Dermis blood vessel endothelial cell (primary cell): ENCODE measurements at regions not wholly inside any gene's neighbourhood (a gene's known extent, or its start where the extent isn't known, plus 50 kb on each side); places are given as distances from the start of the nearest gene placed in this dataset.

ENCODE experiments used
- DNase-seq: peaks from one replicate; pipeline ENCODE4 v3.0.0; 2010

DNA sequence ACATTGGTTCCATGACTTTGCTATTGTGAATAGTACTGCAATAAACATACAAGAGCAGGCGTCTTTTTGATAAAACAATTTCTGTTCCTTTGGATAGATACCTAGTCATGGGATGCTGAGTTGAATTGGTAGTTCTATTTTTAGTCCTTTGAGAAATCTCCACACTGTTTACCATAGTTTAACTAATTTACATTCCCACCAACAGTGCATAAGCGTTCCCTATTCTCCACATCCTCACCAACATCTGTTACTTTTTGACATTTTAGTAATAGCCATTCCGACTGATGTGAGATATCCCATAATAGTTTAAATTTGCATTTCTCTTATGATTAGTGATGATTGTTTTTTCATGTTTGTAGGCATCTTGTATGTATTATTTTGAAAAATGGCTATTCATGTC, 707.0 kb downstream of the SORCS1 start:
- no peak for DNase-seq

DNA sequence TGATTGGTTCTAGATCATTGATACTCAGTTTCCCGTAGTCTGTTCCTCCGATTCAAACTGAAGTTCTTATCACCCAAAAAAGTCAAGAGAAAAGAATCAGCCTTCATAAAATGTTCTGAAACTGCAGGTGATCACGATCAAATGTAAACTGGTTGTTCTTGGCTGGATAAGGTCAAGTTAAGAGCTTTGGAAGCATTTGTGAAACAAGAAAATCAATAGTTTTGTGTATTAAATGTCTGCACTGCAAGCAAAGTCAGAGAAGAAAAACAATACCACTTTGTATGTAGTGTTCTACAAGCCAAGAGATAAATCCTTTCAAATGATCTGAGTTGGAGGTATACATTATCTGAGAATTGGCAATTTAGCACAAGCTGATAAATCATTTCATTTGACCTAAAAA, 710.3 kb downstream of the SORCS1 start:
- DNase-seq = no peak

DNA sequence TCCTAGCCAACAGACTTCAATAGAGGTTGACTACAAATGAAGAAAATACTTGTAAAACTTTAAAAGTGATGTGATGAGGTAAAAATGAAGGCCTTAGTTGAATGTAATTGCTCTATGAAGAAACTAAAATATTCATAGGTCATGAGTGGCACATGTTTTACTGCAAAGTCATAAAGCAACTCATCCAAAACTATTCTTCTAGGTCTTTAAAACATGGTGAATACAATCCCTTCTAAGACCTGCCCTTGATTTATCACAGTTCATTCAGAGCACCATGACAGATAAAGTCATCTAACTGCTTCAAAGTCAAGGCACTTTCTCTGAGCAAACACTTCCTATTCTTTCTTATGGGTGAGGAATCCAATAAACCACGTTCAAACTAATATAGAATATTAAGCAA, 713.5 kb downstream of the SORCS1 start:
- DNase-seq = no peak

DNA sequence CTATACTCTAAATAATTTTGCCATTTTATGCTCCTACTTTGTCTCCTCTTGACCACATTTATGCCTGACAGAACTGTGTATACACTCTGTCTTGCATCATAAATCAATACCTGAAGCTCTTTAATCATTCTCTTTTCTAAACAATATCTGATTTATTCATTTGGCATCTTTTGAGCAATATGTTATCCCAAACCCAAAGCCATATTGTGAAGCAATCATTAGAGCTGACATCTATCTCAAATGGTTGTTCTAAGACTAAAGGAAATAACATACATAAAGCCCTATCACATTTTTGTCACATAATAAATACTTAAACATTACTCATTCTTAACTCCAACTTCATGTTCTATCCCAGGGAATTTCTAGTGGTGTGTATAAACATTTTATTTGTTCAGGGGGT, 717.6 kb downstream of the SORCS1 start:
- DNase-seq = no peak

DNA sequence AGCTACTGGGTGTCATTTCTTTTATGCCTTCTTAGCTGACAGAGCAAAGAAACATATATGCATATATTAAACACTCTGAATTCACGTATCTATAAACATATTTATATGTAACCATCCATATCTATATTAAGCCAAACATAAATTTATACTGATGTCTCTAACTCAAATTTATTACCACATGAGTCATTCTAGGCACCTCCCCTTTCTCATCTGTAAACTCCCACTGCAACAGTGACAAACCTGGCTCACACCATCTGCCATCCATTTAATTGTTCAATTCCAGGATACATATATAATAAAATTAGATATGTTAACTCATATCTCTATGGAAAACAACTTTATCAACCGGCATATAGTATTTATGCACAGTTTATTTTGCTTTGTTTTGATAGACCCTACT, 722.3 kb downstream of the SORCS1 start:
- DNase-seq = no peak

DNA sequence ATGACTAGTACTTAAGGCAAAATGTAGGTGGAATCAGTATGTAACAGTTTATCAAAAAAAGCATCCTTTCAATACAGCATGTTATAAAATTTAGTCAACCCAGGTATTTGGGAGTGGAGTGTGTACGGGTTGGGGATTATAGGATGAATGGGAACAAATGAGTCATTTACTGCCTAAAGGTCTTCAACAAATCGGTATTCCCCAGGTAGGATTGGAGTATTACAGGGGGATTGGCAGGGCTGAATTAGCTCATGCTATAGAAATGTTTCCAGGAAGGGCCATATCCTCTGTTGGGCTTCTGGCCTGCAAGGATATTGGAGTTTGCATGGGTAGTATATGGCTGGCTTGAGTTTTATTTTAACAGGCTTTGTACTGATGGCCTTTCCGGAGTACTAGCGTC, 723.7 kb downstream of the SORCS1 start:
- no peak for DNase-seq

DNA sequence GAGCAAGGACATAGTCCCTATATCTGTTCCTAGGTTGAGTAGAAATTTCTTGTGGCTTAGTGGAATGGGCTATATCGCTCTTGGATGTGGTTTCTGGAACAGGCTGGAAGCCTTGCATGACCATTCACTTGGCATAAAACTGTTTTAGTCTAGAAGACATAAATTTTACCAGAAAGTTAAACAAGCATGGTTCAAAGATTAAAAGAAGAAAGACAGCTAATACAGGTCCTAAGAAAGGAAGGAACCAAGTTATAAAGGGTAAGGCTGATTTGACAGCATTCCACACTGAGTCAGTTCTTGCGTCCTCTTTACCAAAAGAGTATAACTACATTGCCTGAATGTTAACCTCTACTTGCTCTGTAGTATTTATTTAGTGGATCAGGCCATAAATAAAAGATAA, 724.2 kb downstream of the SORCS1 start:
- DNase-seq = no peak

DNA sequence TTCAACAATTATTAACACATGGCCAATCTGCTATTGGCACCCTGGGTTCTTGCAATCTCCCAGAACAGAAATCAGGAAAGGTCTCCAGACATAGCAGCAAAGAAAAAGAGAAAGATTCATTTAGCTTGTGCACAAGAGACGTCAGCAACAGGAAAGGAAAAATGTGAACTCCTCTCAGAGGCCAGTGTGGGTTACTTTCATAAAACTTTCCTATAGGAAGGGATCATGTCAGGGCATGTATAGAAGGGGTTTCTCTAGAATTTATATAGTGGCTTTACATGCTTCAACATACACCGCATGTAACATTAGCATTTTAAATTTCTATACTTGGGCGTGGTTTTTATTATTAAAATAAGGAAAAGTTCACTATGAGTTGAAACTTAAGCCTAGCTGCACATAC, 725.1 kb downstream of the SORCS1 start:
- no peak for DNase-seq

DNA sequence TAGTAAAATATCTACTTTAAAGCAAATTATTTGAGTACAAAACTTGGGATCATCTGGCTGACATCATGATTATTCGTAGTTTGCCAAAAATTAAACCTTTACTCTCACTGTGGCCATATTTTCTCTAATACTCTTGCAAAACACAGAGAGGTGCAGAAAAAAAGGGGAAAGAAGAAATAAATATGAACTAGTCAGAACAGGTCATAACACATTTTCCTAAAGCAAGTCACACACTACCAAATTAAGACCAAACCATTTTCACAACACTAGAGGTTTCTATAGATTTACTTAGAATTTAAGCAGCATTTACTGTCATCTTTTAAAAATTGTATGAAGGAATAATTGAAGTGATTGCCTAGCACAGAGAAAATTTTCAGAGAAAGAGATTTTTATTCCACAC, 726.1 kb downstream of the SORCS1 start:
- DNase-seq = no peak

DNA sequence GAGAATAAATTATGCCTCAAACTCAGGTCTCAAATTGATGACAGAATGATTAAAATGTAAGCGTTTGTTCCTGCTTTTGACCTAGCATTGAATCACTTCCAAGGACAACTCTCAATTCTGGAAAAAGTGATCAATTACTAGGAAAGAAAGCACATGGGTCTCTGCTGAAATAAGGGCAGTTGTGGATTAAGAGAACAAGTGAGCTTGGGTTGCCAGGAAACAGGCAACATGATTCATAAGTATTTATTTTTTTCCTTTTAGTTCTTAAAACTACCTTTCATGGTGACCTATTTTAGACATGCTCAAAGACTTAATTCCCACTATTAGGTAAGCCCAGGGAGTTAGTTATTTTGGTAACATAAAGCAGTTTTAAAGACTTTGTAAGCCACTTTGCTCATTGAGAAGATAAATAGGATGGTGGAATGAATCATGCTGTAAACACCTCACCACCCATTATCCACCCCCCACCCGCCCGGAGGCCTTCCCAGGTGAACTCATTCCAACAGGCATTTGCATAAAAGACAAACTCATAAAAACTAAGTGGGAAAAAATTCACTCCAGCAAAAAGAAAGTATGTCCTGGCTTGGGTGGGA, 728.3 kb downstream of the SORCS1 start:
- DNase-seq = no peak

DNA sequence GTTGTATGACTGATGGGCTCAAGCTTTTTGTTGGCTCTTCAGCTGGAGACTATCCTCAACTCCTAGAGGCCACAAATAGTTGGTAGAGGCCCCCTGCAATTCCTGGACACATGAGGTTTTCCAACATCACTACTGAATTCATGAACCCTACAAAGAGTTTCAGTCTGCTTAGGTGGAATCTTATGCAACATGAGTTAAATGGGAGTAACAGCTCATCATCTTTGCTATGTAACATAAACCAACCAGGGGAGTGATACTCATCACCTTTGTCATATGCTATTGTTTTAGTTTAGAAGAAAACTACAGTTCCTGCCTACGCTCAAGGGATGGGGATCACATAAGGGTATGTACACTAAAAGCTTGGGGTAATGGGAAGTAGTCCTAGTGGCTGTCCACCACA, 729.4 kb downstream of the SORCS1 start:
- DNase-seq = no peak

DNA sequence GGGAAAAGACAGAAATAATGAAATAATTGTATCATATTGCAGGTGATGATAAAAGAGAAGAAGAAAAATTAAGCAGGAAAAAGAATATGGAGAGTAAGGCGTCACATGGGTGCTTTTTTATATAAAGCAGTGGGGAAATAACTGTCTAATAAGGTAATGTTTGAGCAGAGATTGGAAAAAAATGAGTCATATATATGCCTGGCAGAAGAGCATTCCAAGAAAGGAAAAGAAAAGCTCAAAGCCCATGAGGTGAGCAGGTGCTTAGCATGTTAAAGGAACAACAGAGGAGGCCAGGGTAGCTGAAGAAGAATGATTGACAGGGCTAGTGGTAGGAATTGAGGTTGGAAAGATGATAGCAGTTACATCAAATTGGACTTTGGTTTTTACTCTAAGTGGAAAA, 739.5 kb downstream of the SORCS1 start:
- no peak for DNase-seq

DNA sequence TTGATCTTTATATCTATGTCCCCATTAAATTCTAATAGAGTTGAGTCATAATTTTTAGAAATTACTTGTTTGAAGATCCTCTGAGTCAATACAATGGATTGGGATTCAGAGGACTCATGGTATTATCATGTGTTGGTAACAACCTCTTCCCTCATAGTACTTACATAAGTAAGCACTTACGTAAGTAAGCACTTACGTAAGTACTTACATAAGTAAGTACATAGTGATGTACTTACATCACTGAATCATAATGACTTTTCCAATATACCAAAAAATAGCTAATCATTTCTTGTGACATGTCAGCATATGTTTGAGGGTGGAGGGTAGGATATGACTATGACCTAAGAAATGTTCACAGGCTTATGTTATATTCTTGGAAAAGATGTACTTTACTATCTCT, 740.5 kb downstream of the SORCS1 start:
- no peak for DNase-seq

DNA sequence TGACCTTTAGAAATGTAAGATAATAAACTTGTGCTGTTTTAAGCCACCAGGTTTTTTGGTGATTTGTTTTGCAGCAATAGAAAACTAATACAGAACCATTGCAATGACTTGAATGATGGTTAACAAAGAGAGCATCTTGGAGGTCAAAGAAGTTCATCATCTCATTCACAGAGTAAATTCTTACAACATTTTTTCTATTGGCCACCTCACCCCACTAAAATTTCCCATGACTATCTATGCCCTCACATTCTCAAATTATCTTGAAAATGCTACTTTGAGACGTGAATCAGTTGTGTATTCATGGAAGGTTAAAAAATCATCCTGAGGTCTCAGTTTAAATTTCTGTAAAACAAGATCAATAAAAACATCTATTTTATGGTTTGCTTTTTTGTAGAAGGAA, 754.2 kb downstream of the SORCS1 start:
- no peak for DNase-seq

DNA sequence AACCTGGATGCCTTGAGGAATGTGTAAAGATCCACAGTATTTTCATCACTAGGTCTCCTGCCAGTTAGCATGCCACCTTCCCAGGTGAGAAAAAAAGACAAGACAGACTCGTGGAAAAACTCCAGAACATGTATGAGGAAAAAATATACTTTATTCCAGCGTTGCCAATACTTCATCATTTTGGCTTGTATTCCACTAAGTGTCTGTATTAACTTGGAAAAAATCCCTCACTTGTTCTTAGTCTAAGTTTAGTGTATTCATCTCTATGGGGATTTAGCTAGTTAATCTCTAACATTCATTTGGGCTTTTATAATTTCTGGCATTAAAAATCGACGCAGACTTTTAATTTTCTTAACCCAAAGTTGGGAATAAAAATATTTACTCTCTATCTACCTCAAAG, 759.4 kb downstream of the SORCS1 start:
- DNase-seq = no peak

DNA sequence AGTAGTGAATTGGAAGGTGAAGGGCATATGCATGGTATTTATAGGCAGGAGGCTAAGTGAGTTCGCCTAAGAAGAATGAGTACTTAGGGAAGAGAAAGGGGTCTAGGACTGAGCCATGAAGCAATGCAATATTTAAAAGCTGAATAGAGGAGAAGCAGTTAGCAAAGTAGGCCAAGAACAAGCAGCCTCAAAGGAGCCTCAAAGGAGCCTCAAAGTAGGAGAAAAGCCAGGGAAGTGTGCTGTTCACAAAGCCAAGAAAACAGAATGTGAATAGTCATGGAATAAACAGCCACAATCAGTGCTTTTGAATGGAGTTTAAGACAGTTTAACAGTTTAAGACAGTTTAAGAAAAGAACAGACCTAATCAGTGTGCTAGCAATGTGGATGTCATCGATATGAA, 762.0 kb downstream of the SORCS1 start:
- DNase-seq = no peak

DNA sequence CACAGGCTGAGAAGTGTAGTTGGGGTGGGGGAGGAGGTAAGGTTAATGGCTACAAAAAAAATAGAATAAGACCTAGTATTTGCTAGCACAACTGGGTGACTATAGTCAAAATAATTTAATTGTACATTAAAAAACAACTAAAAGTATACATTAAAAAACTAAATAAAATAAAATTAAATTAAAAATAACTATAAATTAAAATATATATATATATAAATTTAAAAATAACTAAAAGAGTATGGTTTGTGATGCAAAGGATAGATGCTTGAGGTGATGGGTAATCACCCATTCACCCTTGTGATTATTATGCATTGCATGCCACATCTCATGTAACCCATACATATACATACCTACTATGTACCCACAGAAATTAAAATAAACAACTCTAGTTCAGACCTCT, 762.5 kb downstream of the SORCS1 start:
- DNase-seq = no peak

DNA sequence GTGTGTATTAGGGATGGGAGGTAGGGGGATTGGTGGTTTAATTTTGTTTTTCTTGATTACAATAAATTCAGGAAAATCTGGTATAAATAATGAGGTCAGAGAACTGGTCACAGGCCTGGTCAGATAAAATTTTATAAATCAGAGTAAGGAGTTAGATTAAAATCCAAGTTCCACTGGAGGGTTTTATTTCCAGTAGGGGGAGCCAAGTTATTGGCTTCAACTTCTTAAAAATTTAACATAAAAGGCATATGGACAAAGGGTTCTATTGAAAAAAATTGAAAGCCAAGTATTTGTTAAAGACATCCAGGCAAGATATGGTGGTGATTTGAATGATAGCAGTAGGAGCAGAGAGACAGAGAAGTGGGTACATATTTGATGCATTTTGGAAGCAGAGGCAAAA, 763.3 kb downstream of the SORCS1 start:
- DNase-seq = no peak

DNA sequence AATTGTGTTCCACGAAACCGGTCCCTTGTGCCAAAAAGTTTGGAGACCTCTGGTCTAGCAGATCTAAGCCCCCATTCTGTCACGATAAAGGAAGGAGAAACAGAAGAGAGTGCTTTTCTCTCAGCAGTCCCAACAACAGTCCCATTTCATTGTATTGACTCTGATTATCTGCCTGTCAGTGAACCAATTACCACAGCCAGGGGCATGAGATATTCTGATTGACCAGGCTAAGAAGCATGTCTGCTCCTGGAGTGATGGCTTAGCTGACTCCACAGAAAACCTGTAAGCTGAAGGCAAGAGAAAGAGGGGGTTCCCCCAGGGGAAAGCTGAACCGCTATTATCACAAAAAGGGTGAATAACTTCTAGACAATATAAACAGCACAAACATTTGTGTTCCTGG, 765.4 kb downstream of the SORCS1 start:
- DNase-seq = no peak

DNA sequence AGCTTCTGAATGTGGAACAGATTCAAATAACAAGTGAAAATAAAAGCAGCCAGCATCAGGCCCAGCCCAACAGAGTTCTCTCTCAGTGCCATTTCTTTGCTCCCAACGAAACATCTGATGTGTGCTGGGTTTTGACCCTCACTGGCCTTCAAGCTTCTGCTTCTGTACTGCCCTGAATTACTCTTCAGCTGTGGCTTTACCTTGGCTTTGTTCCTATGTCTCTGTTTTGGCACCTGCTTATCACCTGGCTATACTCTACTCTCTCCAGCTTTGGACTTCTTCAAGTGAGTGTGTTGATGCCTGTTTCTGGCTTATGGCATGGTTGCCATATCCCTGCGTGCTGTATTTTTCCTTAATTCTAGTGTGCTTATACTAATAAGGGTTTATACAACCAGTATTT, 768.3 kb downstream of the SORCS1 start:
- DNase-seq = no peak

DNA sequence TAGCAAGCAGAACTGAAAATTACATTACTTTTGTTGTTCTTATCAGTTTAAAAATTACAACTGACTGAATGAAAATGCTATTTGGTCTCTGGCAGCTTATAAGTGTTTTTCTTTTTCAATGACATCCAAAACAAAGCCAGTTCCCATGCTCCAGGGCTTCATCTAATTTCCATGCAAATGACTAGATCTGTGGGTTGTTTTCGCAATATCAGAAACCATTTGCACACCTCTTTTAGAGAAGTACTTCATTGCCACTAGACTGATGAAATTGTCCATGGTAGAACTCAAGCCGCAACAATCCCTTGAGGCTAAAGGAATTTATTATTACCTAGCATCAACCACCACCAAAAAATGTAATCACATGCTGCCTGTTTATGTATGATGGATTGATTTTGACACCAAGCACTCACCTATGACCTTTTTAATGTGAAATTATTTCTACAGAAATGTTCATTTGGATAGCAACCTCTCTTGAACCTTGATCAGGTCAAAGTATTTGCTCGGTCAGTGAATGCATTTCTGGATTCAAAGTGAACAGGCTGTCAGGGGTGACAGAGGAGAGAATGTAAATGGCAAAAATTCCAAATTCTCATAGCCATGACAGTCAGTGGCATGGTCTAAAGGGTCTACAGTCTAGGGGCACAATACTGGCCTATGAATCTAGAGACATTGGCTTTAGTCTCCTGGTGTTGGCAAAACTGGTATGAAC, 769.3 kb downstream of the SORCS1 start:
- DNase-seq = no peak

DNA sequence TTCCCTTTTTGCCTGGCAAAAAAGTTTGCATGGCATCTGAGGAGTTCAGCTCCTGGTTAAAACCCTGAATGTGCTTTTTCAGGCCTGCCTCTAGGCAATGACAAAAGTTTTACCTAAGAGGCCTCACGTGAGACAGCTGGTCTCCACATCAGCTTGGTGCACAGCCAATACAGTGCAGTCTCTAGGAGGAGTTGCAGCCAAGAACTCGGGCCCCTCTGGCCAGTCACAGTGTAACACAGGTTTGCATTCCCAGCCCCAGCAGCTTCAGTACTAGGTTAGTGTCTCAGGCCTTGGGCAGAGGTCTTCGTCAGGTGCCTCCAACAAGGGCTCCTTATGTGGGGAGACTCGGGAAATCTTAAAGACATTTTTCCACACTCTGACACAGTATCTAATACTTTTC, 771.7 kb downstream of the SORCS1 start:
- DNase-seq = no peak

DNA sequence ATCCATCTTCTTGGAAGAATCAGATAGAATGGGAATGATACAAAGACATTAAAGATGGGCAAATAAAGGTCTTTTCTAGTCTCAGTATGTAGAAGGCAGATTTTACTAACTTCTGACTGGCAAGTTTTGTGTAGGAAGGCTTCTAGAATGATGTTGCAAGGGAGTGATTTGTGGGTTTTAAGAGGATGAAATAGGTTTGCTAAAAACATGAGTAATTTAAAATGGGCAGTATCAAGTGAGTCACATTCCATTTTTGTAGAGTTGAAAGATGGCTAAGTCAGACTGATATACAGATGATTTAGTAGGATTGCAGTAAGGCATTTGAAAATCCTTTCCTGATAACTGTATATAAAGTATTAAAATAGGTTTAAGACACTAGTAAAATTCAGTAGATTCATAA, 777.4 kb downstream of the SORCS1 start:
- DNase-seq = no peak

DNA sequence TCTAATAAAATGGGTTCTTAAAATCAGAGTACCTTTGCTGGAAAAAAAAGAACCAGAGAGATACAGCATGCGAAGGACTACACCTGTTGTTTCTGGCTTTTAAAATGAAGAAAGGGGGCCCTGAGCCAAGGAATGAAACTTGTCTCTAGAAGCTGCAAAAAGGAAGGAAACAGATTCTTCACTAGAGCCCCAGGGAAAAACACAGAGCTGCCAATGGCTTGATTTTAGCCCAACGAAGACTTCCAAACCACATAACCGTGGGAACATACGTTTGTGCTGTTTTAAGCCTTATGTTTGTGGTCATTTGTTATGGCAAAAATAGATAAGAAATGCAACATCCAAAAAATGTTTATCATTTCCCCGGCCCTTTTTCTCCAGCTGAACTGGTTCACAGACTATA, 780.0 kb downstream of the SORCS1 start:
- DNase-seq = no peak

DNA sequence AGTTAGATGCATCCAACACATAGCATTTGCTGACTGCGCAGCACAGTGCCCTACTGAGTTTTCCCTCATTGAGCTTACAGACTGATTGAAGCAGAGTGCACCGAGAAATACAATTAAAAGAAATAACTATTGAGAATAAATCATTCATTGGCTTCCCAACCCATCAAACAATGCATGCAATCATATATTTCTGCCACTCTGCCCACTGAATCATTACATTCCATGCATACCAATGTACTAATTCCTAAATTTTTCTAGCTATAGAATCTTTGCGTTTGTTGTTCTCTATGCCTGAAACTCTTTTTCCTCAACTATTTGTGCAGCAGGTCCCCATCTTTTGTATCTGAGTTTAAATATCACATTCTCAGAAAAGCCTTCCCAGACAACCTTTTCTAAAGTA, 783.8 kb downstream of the SORCS1 start:
- no peak for DNase-seq
